ENCODE measurements at regions not wholly inside any gene's neighbourhood (a gene's known extent, or its start where the extent isn't known, plus 50 kb on each side); places are given as distances from the start of the nearest gene placed in this dataset.
"Not testable (repeated sequence)": the region's sequence is repeated elsewhere in the genome, so short reads cannot be mapped to it uniquely, and the experiment has no call there.

DNA sequence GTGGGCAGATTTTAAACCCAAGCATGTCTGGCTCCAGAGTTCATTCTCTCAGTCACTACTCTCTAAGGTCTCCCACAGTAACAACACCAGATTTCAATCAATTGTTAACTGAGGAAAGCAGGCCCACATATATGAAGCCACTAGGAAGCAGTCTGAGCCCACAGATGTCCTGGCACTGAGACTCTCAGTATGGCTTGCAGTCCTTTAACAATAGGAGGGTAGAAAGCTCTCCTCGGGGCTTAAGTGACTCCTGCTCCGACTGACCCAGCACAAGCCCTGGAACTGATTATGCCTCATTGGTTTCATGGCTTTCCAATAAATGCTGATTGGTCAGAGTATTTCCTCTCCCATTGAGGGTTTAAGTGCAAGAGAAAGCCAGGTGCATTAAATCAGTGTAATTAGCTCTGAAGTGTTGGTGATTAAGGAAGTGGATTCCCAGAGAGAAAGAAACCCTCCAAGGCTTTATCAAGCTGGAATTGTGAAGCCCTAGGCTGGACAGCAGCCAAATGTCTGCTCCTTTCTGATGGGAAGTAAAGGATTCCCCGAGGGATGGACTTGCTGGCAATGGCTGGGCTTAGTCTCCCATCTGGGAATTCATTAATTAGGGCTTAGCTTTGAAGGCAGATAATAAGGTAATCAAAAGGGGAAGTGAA lies 76.6 kb upstream of the PROKR2 start:
- H3K27me3 ChIP-seq (ENCODE audit: control insufficient read depth, insufficient read depth, low read length): no peaks in the 10 kb centered on the region
- H3K27ac ChIP-seq (ENCODE audit: low read depth, low read length): no peak overlapping the region
- TF ChIP-seq, protein P1, sequence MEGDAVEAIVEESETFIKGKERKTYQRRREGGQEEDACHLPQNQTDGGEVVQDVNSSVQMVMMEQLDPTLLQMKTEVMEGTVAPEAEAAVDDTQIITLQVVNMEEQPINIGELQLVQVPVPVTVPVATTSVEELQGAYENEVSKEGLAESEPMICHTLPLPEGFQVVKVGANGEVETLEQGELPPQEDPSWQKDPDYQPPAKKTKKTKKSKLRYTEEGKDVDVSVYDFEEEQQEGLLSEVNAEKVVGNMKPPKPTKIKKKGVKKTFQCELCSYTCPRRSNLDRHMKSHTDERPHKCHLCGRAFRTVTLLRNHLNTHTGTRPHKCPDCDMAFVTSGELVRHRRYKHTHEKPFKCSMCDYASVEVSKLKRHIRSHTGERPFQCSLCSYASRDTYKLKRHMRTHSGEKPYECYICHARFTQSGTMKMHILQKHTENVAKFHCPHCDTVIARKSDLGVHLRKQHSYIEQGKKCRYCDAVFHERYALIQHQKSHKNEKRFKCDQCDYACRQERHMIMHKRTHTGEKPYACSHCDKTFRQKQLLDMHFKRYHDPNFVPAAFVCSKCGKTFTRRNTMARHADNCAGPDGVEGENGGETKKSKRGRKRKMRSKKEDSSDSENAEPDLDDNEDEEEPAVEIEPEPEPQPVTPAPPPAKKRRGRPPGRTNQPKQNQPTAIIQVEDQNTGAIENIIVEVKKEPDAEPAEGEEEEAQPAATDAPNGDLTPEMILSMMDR (IDR thresholded peaks at IDR 0.05; ENCODE audit: low read depth, low read length): no peak
- ChIA-PET POLR2A (no interaction called here), CTCF (interaction anchor here (0.6 kb wide), 1 partner anchor 188 kb away, joined by 5 read pairs; no protein-coding TSS in a partner anchor)
- no peaks in the 10 kb centered on the region for H3K9me3 ChIP-seq (ENCODE audit: control insufficient read depth, insufficient read depth, low read length)
- H3K4me3 ChIP-seq (ENCODE audit: low read depth, low read length): no peak overlapping the region
- DNase-seq (ENCODE audit: low read depth, low spot score): no peak

- DNase-seq (ENCODE audit: low read depth, low spot score): no peak
- Histone ChIP-seq H3K4me3 (ENCODE audit: low read depth, low read length) (no peak overlapping the region), H3K27me3 (ENCODE audit: control insufficient read depth, insufficient read depth, low read length) (no peaks in the 10 kb centered on the region), H3K27ac (ENCODE audit: low read depth, low read length) (no peak overlapping the region), H3K9me3 (ENCODE audit: control insufficient read depth, insufficient read depth, low read length) (no peaks in the 10 kb centered on the region)
- ChIA-PET CTCF (interaction anchor here (0.9 to 2.1 kb wide), 3 partner anchors 11 to 58 kb away, joined by 3 to 5 read pairs (median 4); no protein-coding TSS in a partner anchor), POLR2A (no interaction called here)
- TF ChIP-seq, protein P1 (IDR thresholded peaks at IDR 0.05; ENCODE audit: low read depth, low read length): no peak
Measured at GRCh38 chr20:5390720-5391119, 74.0 kb upstream of the PROKR2 start.

DNA sequence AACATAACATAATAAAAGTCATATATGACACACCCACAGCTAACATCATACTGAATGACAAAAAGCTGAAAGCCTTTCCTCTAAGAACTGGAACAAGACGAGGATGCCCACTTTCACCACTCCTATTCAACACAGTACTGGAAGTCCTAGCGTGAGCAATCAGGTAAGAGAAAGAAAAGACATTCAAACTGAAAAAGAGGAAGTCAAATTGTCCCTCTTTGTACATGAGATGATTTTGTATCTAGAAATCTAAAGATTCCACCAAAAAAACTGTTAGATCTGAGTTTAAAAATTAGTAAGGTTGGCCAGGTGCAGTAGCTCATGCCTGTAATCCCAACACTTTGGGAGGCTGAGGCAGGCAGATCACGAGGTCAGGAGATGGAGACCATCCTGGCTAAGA lies 70.1 kb upstream of the PROKR2 start:
- H3K27me3 ChIP-seq (ENCODE audit: control insufficient read depth, insufficient read depth, low read length); CTCF ChIA-PET; DNase-seq (ENCODE audit: low read depth, low spot score); H3K9me3 ChIP-seq (ENCODE audit: control insufficient read depth, insufficient read depth, low read length); H3K27ac ChIP-seq (ENCODE audit: low read depth, low read length); H3K4me3 ChIP-seq (ENCODE audit: low read depth, low read length); POLR2A ChIA-PET: not testable (repeated sequence)

DNA sequence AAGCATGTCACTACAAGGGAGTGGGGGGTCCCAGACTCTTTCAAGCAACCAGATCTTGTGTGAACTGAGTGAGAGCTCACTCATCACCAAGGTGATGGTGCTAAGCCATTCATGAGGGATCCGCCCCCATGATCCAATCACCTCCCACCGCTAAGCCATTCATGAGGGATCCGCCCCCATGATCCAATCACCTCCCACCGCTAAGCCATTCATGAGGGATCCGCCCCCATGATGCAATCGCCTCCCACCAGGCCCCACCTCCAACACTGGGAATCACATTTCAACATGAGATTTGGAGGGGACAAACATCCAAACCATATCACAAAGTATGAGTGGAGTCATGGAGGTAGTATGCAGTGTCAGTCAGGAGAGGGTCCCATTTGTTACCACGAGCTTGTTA lies 64.8 kb upstream of the PROKR2 start:
- H3K27me3 ChIP-seq (ENCODE audit: control insufficient read depth, insufficient read depth, low read length); H3K27ac ChIP-seq (ENCODE audit: low read depth, low read length); H3K9me3 ChIP-seq (ENCODE audit: control insufficient read depth, insufficient read depth, low read length); CTCF ChIA-PET; DNase-seq (ENCODE audit: low read depth, low spot score); POLR2A ChIA-PET; H3K4me3 ChIP-seq (ENCODE audit: low read depth, low read length): not testable (repeated sequence)

GRCh38 chr20:5377484-5377883 lies 60.7 kb upstream of the PROKR2 start:
- Histone ChIP-seq H3K27ac (ENCODE audit: low read depth, low read length) (no peak overlapping the region), H3K4me3 (ENCODE audit: low read depth, low read length) (no peak overlapping the region), H3K27me3 (ENCODE audit: control insufficient read depth, insufficient read depth, low read length) (no peaks in the 10 kb centered on the region), H3K9me3 (ENCODE audit: control insufficient read depth, insufficient read depth, low read length) (no peaks in the 10 kb centered on the region)
- DNase-seq (ENCODE audit: low read depth, low spot score): no peak
- ChIA-PET POLR2A (no interaction called here), CTCF (no interaction called here)
- TF ChIP-seq, protein P1 (IDR thresholded peaks at IDR 0.05; ENCODE audit: low read depth, low read length): no peak

DNA sequence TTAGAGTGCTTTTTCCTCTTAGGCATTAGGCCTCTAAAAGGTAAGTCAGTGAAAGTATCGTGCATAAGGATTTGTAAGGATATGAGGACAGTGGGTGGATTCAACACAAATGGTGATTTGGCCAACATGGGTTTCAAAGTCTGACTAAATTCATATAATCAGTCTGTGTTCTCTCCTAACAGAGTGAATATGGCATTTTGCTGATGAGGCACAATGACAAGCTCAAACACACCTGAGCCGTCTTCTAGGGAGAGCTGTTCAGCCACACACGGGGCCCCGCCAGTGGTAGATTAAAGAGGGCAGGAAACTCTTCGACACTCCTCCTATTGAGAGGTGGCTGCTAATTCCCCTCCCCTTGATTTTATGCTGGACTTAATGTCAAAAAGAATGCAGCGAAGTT lies 59.5 kb upstream of the PROKR2 start:
- ChIA-PET CTCF (no interaction called here), POLR2A (no interaction called here)
- no peak overlapping the region for H3K27ac ChIP-seq (ENCODE audit: low read depth, low read length)
- no peaks in the 10 kb centered on the region for H3K9me3 ChIP-seq (ENCODE audit: control insufficient read depth, insufficient read depth, low read length)
- H3K27me3 ChIP-seq (ENCODE audit: control insufficient read depth, insufficient read depth, low read length): no peaks in the 10 kb centered on the region
- DNase-seq (ENCODE audit: low read depth, low spot score): no peak
- TF ChIP-seq, protein P1 (IDR thresholded peaks at IDR 0.05; ENCODE audit: low read depth, low read length): no peak
- H3K4me3 ChIP-seq (ENCODE audit: low read depth, low read length): no peak overlapping the region
